NCI-H1436 treated with DMSO at 0.1 percent for 48 hours (cell line): ENCODE measurements at regions not wholly inside any gene's neighbourhood (a gene's known extent, or its start where the extent isn't known, plus 50 kb on each side); places are given as distances from the start of the nearest gene placed in this dataset.

Experiments
- DNase-seq: peaks from one replicate; lab custom pipeline; 2025; lab: John Stamatoyannopoulos, UW

- no peak for DNase-seq
Observed at GRCh38 chr12:114738460-114739184, 54.6 kb upstream of the TBX3 start.

GRCh38 chr12:114735680-114736374 lies 51.9 kb upstream of the TBX3 start:
- no peak for DNase-seq

- no peak for DNase-seq
Observed at GRCh38 chr12:114735011-114735410, 51.0 kb upstream of the TBX3 start.

- no peak for DNase-seq
Observed at GRCh38 chr12:114733919-114734318, 49.9 kb upstream of the TBX3 start.
